HG02571 (cell line): ENCODE measurements at regions not wholly inside any gene's neighbourhood (a gene's known extent, or its start where the extent isn't known, plus 50 kb on each side); places are given as distances from the start of the nearest gene placed in this dataset.
"Not testable (repeated sequence)": the region's sequence is repeated elsewhere in the genome, so short reads cannot be mapped to it uniquely, and the experiment has no call there.

Source experiments
- ATAC-seq: cut with Tn5 transposase; IDR thresholded peaks from one replicate; pipeline ENCODE4 v1.9.1; 2021; ENCODE audit warnings: mild to moderate bottlenecking, moderate library complexity; ENCODE audit not compliant: unreplicated experiment

- ATAC-seq = no peak
Observed at GRCh38 chr6:56724455-56724854, 81.8 kb upstream of the DST start.

GRCh38 chr6:56720882-56721281 lies 78.2 kb upstream of the DST start:
- no peak for ATAC-seq

GRCh38 chr6:56720202-56720601 lies 77.5 kb upstream of the DST start:
- ATAC-seq = not testable (repeated sequence)

GRCh38 chr6:56719315-56720058 lies 76.8 kb upstream of the DST start:
- ATAC-seq = not testable (repeated sequence)

- no peak for ATAC-seq
Observed at GRCh38 chr6:56718236-56718635, 75.5 kb upstream of the DST start.

- ATAC-seq = no peak
Observed at GRCh38 chr6:56716229-56716628, 73.5 kb upstream of the DST start.

GRCh38 chr6:56715741-56716140 lies 73.1 kb upstream of the DST start:
- ATAC-seq = no peak

- ATAC-seq = no peak
Observed at GRCh38 chr6:56714982-56715456, 72.3 kb upstream of the DST start.

GRCh38 chr6:56714273-56714672 lies 71.6 kb upstream of the DST start:
- no peak for ATAC-seq

GRCh38 chr6:56713254-56713672 lies 70.6 kb upstream of the DST start:
- no peak for ATAC-seq

GRCh38 chr6:56710967-56711366 lies 68.3 kb upstream of the DST start:
- ATAC-seq = no peak

GRCh38 chr6:56709650-56710049 lies 67.0 kb upstream of the DST start:
- ATAC-seq = no peak

- ATAC-seq = no peak
Observed at GRCh38 chr6:56708810-56709597, 66.3 kb upstream of the DST start.

- ATAC-seq = no peak
Observed at GRCh38 chr6:56706981-56707726, 64.5 kb upstream of the DST start.

GRCh38 chr6:56699066-56699654 lies 56.5 kb upstream of the DST start:
- ATAC-seq = no peak

- ATAC-seq = no peak
Observed at GRCh38 chr6:56695702-56696101, 53.0 kb upstream of the DST start.

- ATAC-seq = no peak
Observed at GRCh38 chr6:56694002-56694401, 51.3 kb upstream of the DST start.

GRCh38 chr6:56693246-56693607 lies 50.5 kb upstream of the DST start:
- no peak for ATAC-seq

GRCh38 chr6:56692523-56693245 lies 50.0 kb upstream of the DST start:
- no peak for ATAC-seq
